ENCODE measurements at regions not wholly inside any gene's neighbourhood (a gene's known extent, or its start where the extent isn't known, plus 50 kb on each side); places are given as distances from the start of the nearest gene placed in this dataset.

DNA sequence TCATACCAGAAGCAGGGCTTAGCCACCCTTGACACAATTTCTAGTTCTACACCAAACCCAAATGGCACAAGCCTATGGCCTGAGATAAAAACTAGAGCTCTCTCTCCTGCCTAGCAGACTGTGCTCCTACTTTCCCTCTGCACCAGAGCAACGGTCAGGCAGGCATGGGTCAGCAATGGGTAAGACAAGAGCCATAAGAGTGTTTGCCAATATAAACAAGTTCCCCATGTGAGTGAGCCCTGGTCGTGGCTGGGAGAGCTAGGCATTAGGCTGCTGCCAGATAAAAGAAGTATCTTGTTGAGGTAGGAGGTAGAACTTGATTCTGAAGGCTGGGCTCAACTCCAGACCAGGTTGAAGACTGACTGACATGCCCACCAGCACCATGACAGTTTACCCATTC, 1979.1 kb downstream of the OLFM4 start:
- no peak for TF ChIP-seq EZH2phosphoT487 (IDR thresholded peaks at IDR 0.05; ENCODE audit: borderline replicate concordance, low read length)
- TF ChIP-seq, protein P1, sequence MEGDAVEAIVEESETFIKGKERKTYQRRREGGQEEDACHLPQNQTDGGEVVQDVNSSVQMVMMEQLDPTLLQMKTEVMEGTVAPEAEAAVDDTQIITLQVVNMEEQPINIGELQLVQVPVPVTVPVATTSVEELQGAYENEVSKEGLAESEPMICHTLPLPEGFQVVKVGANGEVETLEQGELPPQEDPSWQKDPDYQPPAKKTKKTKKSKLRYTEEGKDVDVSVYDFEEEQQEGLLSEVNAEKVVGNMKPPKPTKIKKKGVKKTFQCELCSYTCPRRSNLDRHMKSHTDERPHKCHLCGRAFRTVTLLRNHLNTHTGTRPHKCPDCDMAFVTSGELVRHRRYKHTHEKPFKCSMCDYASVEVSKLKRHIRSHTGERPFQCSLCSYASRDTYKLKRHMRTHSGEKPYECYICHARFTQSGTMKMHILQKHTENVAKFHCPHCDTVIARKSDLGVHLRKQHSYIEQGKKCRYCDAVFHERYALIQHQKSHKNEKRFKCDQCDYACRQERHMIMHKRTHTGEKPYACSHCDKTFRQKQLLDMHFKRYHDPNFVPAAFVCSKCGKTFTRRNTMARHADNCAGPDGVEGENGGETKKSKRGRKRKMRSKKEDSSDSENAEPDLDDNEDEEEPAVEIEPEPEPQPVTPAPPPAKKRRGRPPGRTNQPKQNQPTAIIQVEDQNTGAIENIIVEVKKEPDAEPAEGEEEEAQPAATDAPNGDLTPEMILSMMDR (IDR thresholded peaks at IDR 0.05; ENCODE audit: low read depth, low read length, poor library complexity, severe bottlenecking) = no peak
